B cell (primary cell): ENCODE measurements at regions not wholly inside any gene's neighbourhood (a gene's known extent, or its start where the extent isn't known, plus 50 kb on each side); places are given as distances from the start of the nearest gene placed in this dataset.

Experiments used
- ATAC-seq: fragments of 200-7000 bp; cut with Tn5 transposase; one replicate; pipeline ENCODE4 v1.10.0; 2021; ENCODE audit warnings: low read depth, mild to moderate bottlenecking, moderate number of reproducible peaks, moderate library complexity
- CTCF ChIA-PET: fragments of 350-600 bp; sonication (Branson Sonifier 250); formaldehyde crosslinking; loops from one replicate; lab custom pipeline; 2021; ENCODE audit warnings: antibody characterized with exemption, inconsistent platforms; lab: Charles Lee
- POLR2A ChIA-PET: fragments of 350-600 bp; sonication (Branson Sonifier 250); formaldehyde crosslinking; loops from one replicate; lab custom pipeline; 2021; ENCODE audit warnings: antibody characterized with exemption; lab: Charles Lee
- DNase-seq: peaks from one replicate; pipeline ENCODE4 v3.0.0; 2013
- H2AFZ ChIP-seq: 2 replicates; pipeline ENCODE4 v1.6.1; 2012; ENCODE audit warnings: mild to moderate bottlenecking, low read depth, low read length; ENCODE audit not compliant: insufficient read depth, poor library complexity, severe bottlenecking
- H3K27ac ChIP-seq, 2 donors: 1 replicate in 1 of 2; 2 replicates in 1 of 2; pipeline ENCODE4 v1.5.1; 2012 to 2013; ENCODE audit warnings: low read length in 2 of 2, mild to moderate bottlenecking in 2 of 2, moderate library complexity in 1 of 2
- H3K27me3 ChIP-seq, 4 experiments: fragments of 200-600 bp in 1 of 4; sonication (generic) in 1 of 4; replicated peaks in 1 of 4; 1 replicate in 2 of 4; 2 replicates in 2 of 4; pipeline versions ENCODE4 v1.6.1 to v1.7.0; 2013 to 2016; ENCODE audit warnings: low read length in 3 of 4, mild to moderate bottlenecking in 2 of 4, mixed read lengths in 1 of 4, moderate library complexity in 1 of 4; ENCODE audit not compliant: insufficient read depth in 4 of 4, control insufficient read depth in 3 of 4; ENCODE audit errors: control extremely low read depth in 1 of 4
- H3K36me3 ChIP-seq, 2 experiments: replicated peaks in 1 of 2; 1 replicate in 1 of 2; 2 replicates in 1 of 2; pipeline versions ENCODE4 v1.6.1 to v1.7.1; 2013; ENCODE audit warnings: low read length in 1 of 2; ENCODE audit not compliant: insufficient read depth in 2 of 2, control insufficient read depth in 1 of 2; ENCODE audit errors: control extremely low read depth in 1 of 2, extremely low read depth in 1 of 2
- H3K4me1 ChIP-seq, 2 donors: fragments of 200-600 bp in 1 of 2; sonication (generic) in 1 of 2; 1 replicate in 1 of 2; 2 replicates in 1 of 2; pipeline versions ENCODE4 v1.5.1 to v1.6.1; 2013 to 2017; ENCODE audit warnings: low read length in 2 of 2; ENCODE audit not compliant: control insufficient read depth in 2 of 2, insufficient read depth in 2 of 2
- H3K4me2 ChIP-seq: replicated peaks from 2 replicates; pipeline ENCODE3; 2012; ENCODE audit warnings: mild to moderate bottlenecking, low read depth, low read length; ENCODE audit not compliant: poor library complexity, severe bottlenecking
- H3K4me3 ChIP-seq, 5 experiments: fragments of 200-600 bp in 1 of 5; sonication (generic) in 1 of 5; 1 replicate in 3 of 5; 2 replicates in 2 of 5; pipeline versions ENCODE4 v1.5.1 to v1.7.0; 2011 to 2016; ENCODE audit warnings: low read length in 4 of 5, mild to moderate bottlenecking in 4 of 5, low read depth in 2 of 5, control low read depth in 1 of 5, moderate library complexity in 1 of 5; ENCODE audit not compliant: insufficient read depth in 1 of 5; ENCODE audit errors: control extremely low read depth in 1 of 5, extremely low read depth in 1 of 5
- H3K79me2 ChIP-seq: fragments of 200-600 bp; sonication (generic); one replicate; pipeline ENCODE4 v1.6.0; 2016; ENCODE audit warnings: low read length; ENCODE audit not compliant: control insufficient read depth, insufficient read depth
- H3K9ac ChIP-seq: fragments of 200-600 bp; sonication (generic); 2 replicates; pipeline ENCODE4 v1.6.1; 2017; ENCODE audit warnings: mild to moderate bottlenecking, low read length, moderate library complexity
- H3K9me3 ChIP-seq, 3 donors: one replicate each; pipeline versions ENCODE4 v1.6.1 to v1.7.1; 2013; ENCODE audit warnings: low read length in 2 of 3; ENCODE audit not compliant: control insufficient read depth in 2 of 3, insufficient read depth in 1 of 3; ENCODE audit errors: control extremely low read depth in 1 of 3
- H4K20me1 ChIP-seq: 2 replicates; pipeline ENCODE4 v1.6.0; 2012; ENCODE audit warnings: mild to moderate bottlenecking, low read length; ENCODE audit not compliant: insufficient read depth, control insufficient read depth, poor library complexity, severe bottlenecking
- H3K27ac Mint-ChIP-seq: one replicate; pipeline ENCODE4 v1.8.0; 2021; ENCODE audit warnings: mixed read lengths
- H3K27me3 Mint-ChIP-seq: one replicate; pipeline ENCODE4 v1.8.0; 2021; ENCODE audit warnings: mixed read lengths
- H3K4me1 Mint-ChIP-seq: one replicate; pipeline ENCODE4 v1.8.0; 2021; ENCODE audit warnings: mixed read lengths
- H3K4me3 Mint-ChIP-seq: one replicate; pipeline ENCODE4 v1.8.0; 2021; ENCODE audit warnings: mixed read lengths
- H3K9me3 Mint-ChIP-seq: one replicate; pipeline ENCODE4 v1.8.0; 2022; ENCODE audit warnings: mixed read lengths; ENCODE audit not compliant: insufficient read depth
- EZH2 ChIP-seq: IDR thresholded peaks from 2 replicates; pipeline ENCODE4 v1.6.1; 2012; ENCODE audit warnings: borderline replicate concordance, low read depth, mild to moderate bottlenecking, moderate library complexity, low read length; ENCODE audit not compliant: insufficient read depth, poor library complexity, severe bottlenecking
- WGBS: methylation state at CpG from one replicate; pipeline ENCODE4 v1.1.5; 2013; ENCODE audit warnings: missing lambda C conversion rate; ENCODE audit not compliant: insufficient coverage; 5-methylcytosine and 5-hydroxymethylcytosine counted together
- intact Hi-C: fragments of 100-400 bp; cut with micrococcal nuclease; formaldehyde crosslinking; loops from one replicate; pipeline ENCODE4 v1.10.0; 2022
- TF ChIP-seq, protein P1 (sequence below): fragments of 200-600 bp; IDR thresholded peaks from one replicate; pipeline ENCODE4 v1.8.0; 2022; ENCODE audit warnings: antibody characterized with exemption, mild to moderate bottlenecking

DNA sequence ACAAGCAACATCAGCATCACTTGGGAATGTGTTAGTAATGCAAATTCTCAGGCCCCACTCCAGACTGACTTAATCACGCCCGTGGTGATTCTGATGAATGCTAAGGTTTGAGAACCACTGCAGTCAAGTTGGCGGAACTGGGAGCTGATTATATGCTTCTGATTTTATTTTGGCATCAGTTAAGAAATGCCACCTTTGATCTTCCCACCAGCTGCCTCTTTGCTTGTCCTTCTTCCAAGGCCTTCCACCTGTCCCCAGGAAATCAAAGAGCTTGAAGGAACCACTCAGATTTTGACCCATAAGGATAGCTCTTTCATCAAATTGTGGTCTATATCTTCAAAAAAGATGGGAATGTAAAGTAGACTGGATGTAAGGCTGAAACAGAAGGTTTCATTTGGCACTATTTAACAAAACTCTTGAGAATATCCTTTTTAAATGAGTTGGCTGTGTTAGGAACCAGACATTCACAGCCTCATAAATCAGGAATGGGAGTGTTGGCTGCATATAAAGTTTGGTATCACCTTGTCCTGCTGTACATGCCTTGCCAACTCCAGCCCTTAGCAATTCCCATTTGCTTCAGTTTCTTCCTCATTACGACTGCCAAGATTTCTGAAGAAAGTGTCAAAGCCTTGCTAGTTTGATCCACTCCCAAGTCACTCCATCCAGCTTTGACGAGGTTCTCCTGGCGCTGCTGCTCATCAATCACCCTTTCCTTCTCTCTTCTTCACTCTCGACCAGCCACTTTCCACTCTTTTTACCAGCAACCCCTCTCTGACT, 125.8 kb upstream of the NPHP3 start:
- no peak overlapping the region for H3K9ac ChIP-seq
- Mint-ChIP-seq H3K27me3 (no peaks in the 10 kb centered on the region), H3K27ac (no peak overlapping the region), H3K4me1 (no peaks in the 10 kb centered on the region), H3K4me3 (no peak overlapping the region), H3K9me3 (peaks cover 10% of the 10 kb centered on the region)
- no peak overlapping the region for H3K4me2 ChIP-seq
- ChIA-PET POLR2A (no interaction called here), CTCF (no interaction called here)
- H3K79me2 ChIP-seq: no peaks in the 10 kb centered on the region
- intact Hi-C loops: no loop called here
- H3K27me3 ChIP-seq: no peaks in the 10 kb centered on the region
- H4K20me1 ChIP-seq: no peaks in the 10 kb centered on the region
- no peak overlapping the region for H3K4me3 ChIP-seq
- WGBS: 85% methylated on average over 4 of the region's 7 CpGs
- H2AFZ ChIP-seq: no peak overlapping the region
- ATAC-seq: no peak
- no peak overlapping the region for H3K27ac ChIP-seq
- H3K4me1 ChIP-seq: no peaks in the 10 kb centered on the region
- H3K36me3 ChIP-seq: no peaks in the 10 kb centered on the region
- no peak for TF ChIP-seq EZH2
- TF ChIP-seq, protein P1, sequence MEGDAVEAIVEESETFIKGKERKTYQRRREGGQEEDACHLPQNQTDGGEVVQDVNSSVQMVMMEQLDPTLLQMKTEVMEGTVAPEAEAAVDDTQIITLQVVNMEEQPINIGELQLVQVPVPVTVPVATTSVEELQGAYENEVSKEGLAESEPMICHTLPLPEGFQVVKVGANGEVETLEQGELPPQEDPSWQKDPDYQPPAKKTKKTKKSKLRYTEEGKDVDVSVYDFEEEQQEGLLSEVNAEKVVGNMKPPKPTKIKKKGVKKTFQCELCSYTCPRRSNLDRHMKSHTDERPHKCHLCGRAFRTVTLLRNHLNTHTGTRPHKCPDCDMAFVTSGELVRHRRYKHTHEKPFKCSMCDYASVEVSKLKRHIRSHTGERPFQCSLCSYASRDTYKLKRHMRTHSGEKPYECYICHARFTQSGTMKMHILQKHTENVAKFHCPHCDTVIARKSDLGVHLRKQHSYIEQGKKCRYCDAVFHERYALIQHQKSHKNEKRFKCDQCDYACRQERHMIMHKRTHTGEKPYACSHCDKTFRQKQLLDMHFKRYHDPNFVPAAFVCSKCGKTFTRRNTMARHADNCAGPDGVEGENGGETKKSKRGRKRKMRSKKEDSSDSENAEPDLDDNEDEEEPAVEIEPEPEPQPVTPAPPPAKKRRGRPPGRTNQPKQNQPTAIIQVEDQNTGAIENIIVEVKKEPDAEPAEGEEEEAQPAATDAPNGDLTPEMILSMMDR: no peak
- no peak for DNase-seq
- H3K9me3 ChIP-seq: no peaks in the 10 kb centered on the region

DNA sequence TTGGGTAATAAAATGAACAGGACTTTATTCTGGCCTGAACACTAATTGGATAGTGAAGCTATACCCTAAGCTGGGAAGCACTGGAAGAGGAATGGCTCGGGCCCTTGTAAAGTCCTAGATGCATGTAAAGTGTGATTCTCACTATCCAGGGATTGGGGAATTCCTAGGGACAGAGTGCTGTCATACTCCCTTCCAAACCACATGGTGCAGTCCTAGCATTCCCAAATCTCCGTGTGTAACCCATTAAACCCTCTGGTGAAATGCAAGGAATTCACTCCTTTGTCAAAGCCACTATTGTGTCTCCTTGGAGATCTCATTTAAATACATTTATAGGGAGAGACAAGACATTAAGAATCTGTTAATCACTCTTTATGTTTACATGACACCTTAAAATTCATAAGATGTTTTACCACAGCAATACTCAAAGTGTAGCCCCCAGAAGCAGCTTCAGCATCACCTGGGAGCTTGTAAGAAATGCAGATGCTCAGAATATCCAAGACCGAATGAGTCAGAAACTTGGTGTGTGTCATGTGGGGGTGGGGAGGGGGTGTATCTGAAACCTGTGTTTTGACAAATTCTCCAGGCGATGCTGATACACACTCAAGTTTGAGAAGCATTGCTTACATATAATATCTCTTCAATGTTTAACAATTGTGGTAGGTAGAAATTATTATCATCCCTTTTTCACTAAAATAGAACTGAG, 121.8 kb upstream of the NPHP3 start:
- no peaks in the 10 kb centered on the region for H4K20me1 ChIP-seq
- no peak for TF ChIP-seq EZH2
- no peaks in the 10 kb centered on the region for H3K9me3 Mint-ChIP-seq
- ChIA-PET CTCF (no interaction called here), POLR2A (no interaction called here)
- intact Hi-C loops: no loop called here
- H3K27me3 ChIP-seq: peaks cover 0 to 3% (median 0%) of the 10 kb centered on the region in 4 experiments
- DNase-seq (no peak), ATAC-seq (no peak)
- H3K79me2 ChIP-seq: no peaks in the 10 kb centered on the region
- H3K9me3 ChIP-seq: no peaks in the 10 kb centered on the region
- no peak overlapping the region for H3K27ac Mint-ChIP-seq
- WGBS: 89% methylated on average over 1 of the region's 4 CpGs
- H2AFZ ChIP-seq: no peak overlapping the region
- H3K4me3 ChIP-seq: no peak overlapping the region
- no peak overlapping the region for H3K4me3 Mint-ChIP-seq
- no peak overlapping the region for H3K9ac ChIP-seq
- peaks cover 8% of the 10 kb centered on the region for H3K27me3 Mint-ChIP-seq
- H3K27ac ChIP-seq: no peak overlapping the region
- no peak overlapping the region for H3K4me2 ChIP-seq
- no peaks in the 10 kb centered on the region for H3K36me3 ChIP-seq
- no peaks in the 10 kb centered on the region for H3K4me1 Mint-ChIP-seq
- no peaks in the 10 kb centered on the region for H3K4me1 ChIP-seq
